Ammon's horn (tissue), 1 donor: ENCODE measurements at regions not wholly inside any gene's neighbourhood (a gene's known extent, or its start where the extent isn't known, plus 50 kb on each side); places are given as distances from the start of the nearest gene placed in this dataset.
"Not testable (repeated sequence)": the region's sequence is repeated elsewhere in the genome, so short reads cannot be mapped to it uniquely, and the experiment has no call there.

Source experiments
- DNase-seq: peaks from one replicate; pipeline ENCODE4 v3.0.0-alpha.2; 2016; ENCODE audit warnings: low spot score

DNA sequence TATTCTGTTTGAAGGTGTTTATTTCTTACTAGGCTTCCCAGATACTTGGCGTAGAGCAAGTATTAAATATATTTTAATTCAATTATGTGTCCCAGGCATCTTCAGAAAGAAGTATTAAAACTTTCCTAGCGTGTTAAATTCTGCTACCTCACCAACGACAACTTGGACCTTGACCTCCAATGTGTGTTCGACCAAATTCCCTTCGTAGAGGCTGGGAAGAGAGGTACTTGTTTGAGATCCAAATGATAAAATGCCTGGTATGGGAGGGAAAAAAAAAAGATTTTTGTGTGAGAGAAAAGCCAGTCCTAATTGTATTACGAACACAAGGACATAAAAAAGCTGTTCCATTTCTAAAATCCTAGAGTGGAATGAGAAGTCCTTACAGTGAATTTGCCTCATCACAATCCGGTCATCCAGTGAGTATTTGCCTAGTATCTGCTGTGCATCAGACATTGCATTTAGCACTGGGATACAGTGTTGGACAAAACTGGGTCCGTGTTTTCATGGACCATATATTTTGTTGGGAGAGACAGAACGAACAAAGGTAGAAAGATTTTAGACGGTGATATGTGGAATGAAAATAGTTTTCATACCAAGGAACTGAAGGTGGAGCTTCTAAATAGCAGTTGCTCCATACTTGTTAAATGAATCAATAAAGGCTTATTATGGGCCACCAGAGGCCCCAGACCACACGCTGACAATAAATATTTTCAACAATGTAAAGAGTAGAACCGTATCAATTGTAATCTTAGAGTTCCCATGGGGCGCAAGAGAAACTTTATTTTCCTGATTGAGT is 103.1 kb downstream of the KIF4B start:
- DNase-seq = no peak

DNA sequence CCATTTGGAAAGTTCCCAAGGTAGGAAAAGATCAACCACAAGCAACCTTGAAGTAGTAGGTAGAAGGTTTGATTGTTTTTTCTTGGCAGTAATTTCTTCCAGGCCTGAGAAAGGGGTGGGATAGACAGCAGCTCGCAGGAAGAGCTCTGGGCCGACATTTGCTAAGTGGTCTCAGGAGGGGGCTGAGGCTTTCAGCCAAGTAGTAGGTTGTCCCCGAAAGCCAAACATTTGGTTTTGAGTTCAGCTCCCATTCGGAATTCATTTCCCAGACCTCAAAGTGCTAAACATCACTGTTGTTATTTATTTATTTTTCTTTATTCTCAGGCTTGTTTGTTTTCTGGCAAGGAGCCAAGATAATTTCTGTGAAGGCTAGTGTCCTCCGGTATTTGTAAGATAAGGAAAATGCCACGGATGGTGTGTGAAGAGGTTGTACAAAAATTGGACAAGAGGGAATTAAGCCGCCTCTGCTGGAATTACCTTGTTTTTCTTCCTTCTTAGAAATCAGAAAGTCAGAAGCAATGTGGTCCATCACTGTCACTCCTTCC is 112.1 kb downstream of the KIF4B start:
- no peak for DNase-seq

GRCh38 chr5:155126573-155126972 is 113.0 kb downstream of the KIF4B start:
- DNase-seq = no peak

GRCh38 chr5:155127552-155127951 is 114.0 kb downstream of the KIF4B start:
- DNase-seq = no peak

DNA sequence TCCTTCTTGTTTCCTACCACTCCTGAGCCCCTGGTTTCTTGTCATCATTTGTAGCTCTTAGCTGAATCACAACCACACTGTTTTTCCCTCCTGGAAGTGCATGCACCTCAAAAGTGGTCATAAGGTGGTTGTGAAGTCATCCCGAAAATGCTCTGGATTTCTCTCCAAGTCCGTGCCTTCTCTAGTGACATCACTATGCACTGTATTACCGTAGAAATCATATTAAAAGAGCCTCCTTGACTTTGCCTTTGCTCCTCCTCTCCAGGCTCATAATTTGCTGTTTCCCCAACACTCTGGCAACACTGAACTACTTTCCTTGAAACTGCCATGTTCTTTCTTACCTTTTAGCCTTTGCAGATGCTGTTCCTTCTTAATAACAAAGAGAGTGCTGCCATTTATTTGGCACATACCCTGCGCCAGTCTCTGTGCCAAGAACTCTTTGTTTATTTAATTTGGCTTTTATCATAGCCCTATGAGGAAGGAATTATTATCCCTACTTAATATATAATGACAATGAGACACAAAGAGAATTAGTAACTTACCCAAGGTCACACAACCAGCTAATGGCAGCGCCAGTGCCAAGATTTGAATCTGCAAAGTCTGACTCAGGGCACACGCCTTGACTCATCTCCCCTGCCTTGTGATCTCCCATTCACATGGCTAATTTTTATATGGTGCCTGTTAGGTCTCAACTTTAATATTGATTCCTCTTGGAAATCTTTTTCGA is 115.4 kb downstream of the KIF4B start:
- no peak for DNase-seq

GRCh38 chr5:155129513-155129880 is 115.9 kb downstream of the KIF4B start:
- no peak for DNase-seq

DNA sequence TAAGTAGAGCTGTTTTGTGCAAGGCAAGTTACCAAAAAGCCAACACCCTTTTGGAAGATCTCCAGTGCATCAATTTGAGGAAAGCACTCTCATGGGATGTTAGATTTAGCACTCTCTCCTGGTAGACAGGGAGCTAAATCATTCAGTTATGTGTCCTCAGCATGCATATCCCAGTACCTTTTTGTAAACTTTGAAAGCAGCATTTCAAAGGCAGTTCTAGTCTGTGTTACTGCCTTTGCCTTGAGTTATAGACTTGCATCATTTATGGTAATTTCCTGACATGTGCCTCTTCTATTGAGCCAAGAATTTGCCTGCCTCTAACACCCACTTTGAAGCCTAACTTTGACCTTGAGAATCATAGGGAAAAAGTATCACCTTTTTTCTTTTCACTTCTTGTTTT is 120.6 kb downstream of the KIF4B start:
- no peak for DNase-seq

GRCh38 chr5:155136216-155136850 is 122.8 kb downstream of the KIF4B start:
- no peak for DNase-seq

GRCh38 chr5:155137683-155138082 is 124.1 kb downstream of the KIF4B start:
- no peak for DNase-seq

DNA sequence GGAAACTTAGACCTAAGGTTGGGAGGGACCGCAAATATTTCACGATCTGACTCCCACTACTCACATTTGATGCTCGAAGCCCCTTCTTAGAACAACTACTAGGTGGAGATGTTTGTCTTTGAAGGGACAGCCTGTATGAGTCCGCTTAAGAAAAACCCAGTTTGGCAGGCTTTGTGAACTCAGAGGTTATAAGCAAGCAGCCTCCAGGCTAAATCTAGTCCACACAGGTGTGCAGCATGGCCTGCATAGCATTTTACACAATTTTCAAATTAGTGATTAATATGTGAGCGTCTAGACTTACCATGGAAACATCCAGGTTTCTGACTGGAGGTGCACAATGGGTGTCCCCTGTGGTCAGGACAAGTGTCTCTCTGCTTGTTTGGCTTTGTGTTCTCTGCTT is 127.1 kb downstream of the KIF4B start:
- no peak for DNase-seq

DNA sequence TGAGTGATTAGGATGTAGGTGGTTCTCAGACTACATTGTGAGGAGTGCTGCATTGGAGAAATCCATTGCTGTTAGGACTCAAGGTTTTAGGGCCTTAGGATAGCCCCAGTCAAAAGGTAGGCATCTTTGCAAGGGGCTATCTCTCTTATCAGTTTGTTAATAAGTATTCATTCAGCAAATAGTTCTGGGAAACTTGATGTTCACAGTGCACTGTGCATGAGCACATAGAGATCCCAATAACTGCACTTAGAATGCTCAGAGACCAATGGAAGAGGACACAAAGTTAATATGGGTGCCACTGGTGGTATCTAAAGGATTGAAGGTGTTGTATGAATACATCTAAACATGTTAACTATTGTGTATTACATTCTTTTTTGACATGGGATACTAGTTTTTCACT is 131.4 kb downstream of the KIF4B start:
- DNase-seq = no peak

GRCh38 chr5:155147222-155147621 is 133.7 kb downstream of the KIF4B start:
- peak; percentile 10 for DNase-seq

- no peak for DNase-seq
Observed at GRCh38 chr5:155148694-155149093, 135.1 kb downstream of the KIF4B start.

DNA sequence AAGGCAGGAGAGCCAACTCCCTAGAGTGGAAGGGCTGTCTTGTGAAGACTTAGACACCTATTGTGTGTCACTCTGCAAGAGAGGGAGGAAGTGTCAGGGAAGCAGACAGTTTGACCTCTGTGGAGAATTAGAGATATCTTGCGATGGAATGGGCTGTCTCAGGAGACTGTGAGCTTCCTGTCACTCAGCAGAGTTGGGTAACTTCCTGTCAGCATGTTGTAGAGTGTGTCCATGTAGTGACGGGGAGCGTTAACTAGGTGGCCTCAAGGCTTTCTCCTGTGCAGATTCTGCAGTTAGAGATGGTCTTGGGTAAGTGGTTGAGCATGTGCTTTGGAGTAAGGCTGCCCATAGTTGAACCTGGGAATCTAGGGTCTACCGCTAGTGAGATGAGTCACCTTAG is 136.5 kb downstream of the KIF4B start:
- no peak for DNase-seq

- no peak for DNase-seq
Observed at GRCh38 chr5:155154973-155155372, 141.4 kb downstream of the KIF4B start.

- DNase-seq = not testable (repeated sequence)
Observed at GRCh38 chr5:155163084-155163483, 149.5 kb downstream of the KIF4B start.

DNA sequence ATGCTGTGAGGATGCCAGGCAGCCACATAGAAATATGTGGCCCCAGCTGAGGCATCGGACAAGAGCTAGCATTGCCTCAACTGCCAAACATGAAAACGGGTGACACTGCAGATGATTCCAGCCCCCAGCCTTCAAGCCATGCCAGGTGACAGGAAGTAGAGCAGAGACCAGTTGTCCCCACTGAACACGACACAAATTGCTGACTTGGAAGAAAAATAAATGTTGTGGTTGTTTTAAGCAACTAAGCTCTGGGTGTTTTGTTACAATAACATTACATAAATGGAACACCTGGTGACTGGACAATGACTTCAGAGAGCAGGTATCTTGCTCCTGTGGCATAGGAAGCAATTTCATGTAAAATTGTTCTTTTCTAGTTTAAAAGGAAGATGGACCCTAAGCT is 154.2 kb downstream of the KIF4B start:
- DNase-seq = no peak

DNA sequence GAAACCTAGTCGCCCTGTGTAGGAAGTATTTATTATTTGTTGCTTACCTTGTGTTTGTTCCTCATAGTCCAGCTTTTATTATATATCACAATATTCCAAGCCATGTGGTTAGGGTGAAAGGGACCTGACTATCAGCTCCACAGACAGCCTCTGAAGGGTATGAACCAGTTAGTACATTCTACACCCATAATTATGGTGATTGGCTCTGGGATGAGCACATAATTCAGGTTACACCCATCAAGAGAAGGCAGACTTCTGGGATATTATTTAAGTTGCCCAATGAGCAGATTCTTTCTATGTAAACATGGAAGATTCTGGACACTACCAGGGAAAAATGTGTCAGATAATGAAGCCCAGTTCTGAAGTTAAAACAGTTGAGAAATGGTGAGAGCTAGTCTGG is 168.0 kb downstream of the KIF4B start:
- no peak for DNase-seq

DNA sequence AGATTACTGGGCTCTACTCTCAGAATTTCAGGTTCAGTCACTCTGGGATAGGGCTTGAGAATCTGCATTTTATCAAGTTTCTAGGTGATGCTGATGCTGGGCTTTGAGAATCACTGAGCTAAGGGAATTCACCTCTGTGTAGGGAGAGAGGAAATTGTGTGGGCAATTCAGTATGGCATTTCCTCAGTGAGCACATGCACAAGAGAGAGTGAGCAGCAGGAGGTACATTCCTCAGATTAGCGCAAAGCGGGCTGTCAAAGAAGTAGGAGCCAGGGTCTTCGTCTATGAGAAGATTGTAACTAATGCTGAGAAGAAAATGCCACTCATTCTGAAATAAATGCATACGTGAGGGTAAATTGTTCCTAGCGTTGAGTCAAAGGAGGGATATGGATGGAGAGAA is 175.9 kb downstream of the KIF4B start:
- DNase-seq = no peak

- DNase-seq = no peak
Observed at GRCh38 chr5:155189981-155190380, 176.4 kb downstream of the KIF4B start.

GRCh38 chr5:155193029-155193428 is 179.5 kb downstream of the KIF4B start:
- no peak for DNase-seq

DNA sequence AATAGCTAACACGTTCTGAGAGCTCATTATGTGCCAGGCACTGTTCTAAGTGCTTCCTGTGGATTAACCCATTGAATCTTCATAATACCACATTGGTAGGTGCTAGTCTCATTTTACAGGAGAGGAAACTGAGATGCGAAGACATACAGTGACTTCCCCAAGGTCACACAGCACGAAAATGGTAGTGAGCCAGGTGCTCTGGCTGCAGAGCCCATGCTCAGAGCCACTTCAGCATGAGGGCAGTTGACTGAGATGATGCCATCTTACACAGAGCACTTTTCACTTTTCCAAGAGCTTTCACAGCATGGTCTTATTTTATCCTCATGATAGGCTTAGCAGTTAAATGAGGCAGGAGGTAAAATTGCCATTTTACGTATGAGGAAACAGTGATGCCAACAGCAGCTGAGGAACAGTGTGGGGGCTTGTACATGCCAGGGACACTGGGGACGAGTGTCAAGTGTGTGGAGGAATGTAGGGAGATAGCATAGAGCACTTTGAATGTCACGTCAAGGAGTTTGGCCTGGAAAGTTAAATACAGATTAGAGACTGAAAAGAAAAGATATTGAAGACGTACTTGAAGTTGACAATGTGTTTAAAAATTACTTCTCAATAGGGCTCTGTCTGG is 180.0 kb downstream of the KIF4B start:
- no peak for DNase-seq
